NCI-H82 treated with DMSO at 0.1 percent for 48 hours (cell line): ENCODE measurements at regions not wholly inside any gene's neighbourhood (a gene's known extent, or its start where the extent isn't known, plus 50 kb on each side); places are given as distances from the start of the nearest gene placed in this dataset.
"Not testable (repeated sequence)": the region's sequence is repeated elsewhere in the genome, so short reads cannot be mapped to it uniquely, and the experiment has no call there.

ENCODE experiments used
- DNase-seq: peaks from one replicate; lab custom pipeline; 2025; ENCODE audit not compliant: unreplicated experiment; lab: John Stamatoyannopoulos, UW

GRCh38 chr1:82411605-82412004 is 610.9 kb downstream of the ADGRL2 start:
- DNase-seq: no peak

- no peak for DNase-seq
These were observed 604.6 kb downstream of the ADGRL2 start for GRCh38 chr1:82405333-82405732.

- no peak for DNase-seq
These were observed 600.4 kb downstream of the ADGRL2 start for GRCh38 chr1:82401116-82401515.

- DNase-seq: no peak
These were observed 599.8 kb downstream of the ADGRL2 start for GRCh38 chr1:82400521-82400920.

- DNase-seq: no peak
These were observed 598.4 kb downstream of the ADGRL2 start for GRCh38 chr1:82399093-82399492.

GRCh38 chr1:82398357-82398756 is 597.6 kb downstream of the ADGRL2 start:
- no peak for DNase-seq

- DNase-seq: no peak
These were observed 594.7 kb downstream of the ADGRL2 start for GRCh38 chr1:82395440-82395839.

- DNase-seq: no peak
These were observed 592.2 kb downstream of the ADGRL2 start for GRCh38 chr1:82392946-82393345.

GRCh38 chr1:82392513-82392912 is 591.8 kb downstream of the ADGRL2 start:
- no peak for DNase-seq

GRCh38 chr1:82391712-82392111 is 591.0 kb downstream of the ADGRL2 start:
- DNase-seq: no peak

- no peak for DNase-seq
These were observed 589.9 kb downstream of the ADGRL2 start for GRCh38 chr1:82390627-82391026.

GRCh38 chr1:82388679-82389078 is 587.9 kb downstream of the ADGRL2 start:
- DNase-seq: no peak

- no peak for DNase-seq
These were observed 586.3 kb downstream of the ADGRL2 start for GRCh38 chr1:82387012-82387366.

GRCh38 chr1:82386365-82387011 is 585.8 kb downstream of the ADGRL2 start:
- DNase-seq: no peak

GRCh38 chr1:82384776-82385175 is 584.0 kb downstream of the ADGRL2 start:
- no peak for DNase-seq

GRCh38 chr1:82377201-82377884 is 576.6 kb downstream of the ADGRL2 start:
- no peak for DNase-seq

- DNase-seq: no peak
These were observed 573.0 kb downstream of the ADGRL2 start for GRCh38 chr1:82373710-82374109.

- DNase-seq: no peak
These were observed 571.2 kb downstream of the ADGRL2 start for GRCh38 chr1:82371844-82372498.

- DNase-seq: no peak
These were observed 566.7 kb downstream of the ADGRL2 start for GRCh38 chr1:82367456-82367855.

- no peak for DNase-seq
These were observed 566.0 kb downstream of the ADGRL2 start for GRCh38 chr1:82366689-82367088.

GRCh38 chr1:82359541-82359940 is 558.8 kb downstream of the ADGRL2 start:
- not testable (repeated sequence) for DNase-seq

- DNase-seq: not testable (repeated sequence)
These were observed 558.0 kb downstream of the ADGRL2 start for GRCh38 chr1:82358706-82359105.
